Inflammatory macrophage treated with lipopolysaccharide for 1 hour (primary cell): ENCODE measurements at regions not wholly inside any gene's neighbourhood (a gene's known extent, or its start where the extent isn't known, plus 50 kb on each side); places are given as distances from the start of the nearest gene placed in this dataset.
"Not testable (repeated sequence)": the region's sequence is repeated elsewhere in the genome, so short reads cannot be mapped to it uniquely, and the experiment has no call there.

ENCODE experiments used
- DNase-seq, 2 donors: peaks; one replicate each; pipeline ENCODE4 v3.0.0-alpha.2; 2020 to 2022

DNA sequence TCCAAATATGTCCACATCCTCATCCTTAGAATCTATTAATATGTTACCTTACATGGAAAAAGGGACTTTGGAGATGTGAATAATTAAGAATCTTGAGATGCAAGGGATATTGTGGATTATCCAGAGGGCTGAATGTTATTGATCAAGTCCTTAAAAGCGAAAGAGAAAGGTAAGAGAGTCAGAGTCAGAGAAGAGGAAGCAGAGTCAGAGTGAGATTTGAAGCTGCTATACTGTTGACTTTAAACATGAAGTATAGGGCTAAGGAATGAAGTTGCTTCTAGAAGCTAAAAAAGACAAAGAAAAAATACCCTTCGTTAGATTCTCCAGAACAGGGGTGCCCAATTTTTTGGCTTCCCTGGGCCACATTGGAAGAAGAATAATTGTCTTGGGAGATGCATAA lies 627.2 kb upstream of the SLITRK6 start:
- no peak for DNase-seq

DNA sequence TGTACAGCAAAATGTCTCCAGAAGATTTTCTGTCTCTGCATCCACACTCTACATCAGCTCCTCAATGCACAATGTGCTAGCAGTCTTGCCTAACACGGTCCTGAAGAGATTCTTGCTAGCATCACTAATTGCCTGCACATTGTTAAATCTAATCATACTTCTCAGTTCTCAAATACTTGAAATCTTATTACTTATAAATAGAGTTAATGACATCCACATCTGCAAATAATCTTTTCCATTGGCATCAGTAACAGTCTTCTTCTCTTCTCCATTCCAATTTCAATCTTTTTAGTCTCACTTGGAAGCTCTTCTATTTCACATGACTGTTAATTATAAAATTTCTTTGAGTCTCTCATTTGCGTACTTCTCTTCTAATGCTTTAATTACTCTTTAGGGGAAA lies 630.5 kb upstream of the SLITRK6 start:
- DNase-seq = no peak

DNA sequence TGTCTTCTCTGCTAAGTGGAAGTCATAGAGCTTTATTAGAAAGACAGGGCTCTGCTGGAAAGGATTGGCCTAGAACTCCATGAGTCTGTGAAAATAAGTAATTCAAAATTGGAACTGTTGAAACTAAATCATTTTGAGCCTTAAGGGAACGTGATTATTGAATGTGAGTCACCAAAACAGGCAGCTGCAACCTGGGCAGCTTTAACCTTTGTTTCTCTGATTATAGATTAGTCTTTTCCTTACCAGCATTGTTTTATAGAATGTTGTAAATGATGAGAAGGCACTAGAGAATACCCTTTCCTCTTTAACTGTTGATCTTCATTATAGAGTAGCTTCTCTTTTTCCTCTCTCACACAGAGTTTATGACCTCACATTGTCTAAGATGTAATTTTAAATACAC lies 638.8 kb upstream of the SLITRK6 start:
- no peak for DNase-seq

DNA sequence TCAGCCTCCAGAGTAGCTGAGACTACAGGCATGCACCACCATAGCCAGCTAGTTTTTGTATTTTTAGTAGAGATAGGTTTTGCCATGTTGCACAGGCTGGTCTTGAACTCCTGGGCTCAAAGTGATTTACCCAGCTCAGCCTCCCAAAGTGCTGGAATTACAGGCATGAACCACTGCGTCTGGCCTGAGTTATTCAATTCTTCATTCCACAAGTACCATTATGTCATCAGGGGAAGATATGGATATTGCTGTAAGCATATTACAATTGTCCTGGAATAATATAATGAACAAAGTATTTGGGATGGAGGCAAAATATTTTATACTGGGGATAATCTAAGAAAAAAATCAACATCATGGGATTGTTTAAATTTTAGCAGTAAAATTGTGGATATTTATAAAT lies 646.0 kb upstream of the SLITRK6 start:
- DNase-seq = no peak

DNA sequence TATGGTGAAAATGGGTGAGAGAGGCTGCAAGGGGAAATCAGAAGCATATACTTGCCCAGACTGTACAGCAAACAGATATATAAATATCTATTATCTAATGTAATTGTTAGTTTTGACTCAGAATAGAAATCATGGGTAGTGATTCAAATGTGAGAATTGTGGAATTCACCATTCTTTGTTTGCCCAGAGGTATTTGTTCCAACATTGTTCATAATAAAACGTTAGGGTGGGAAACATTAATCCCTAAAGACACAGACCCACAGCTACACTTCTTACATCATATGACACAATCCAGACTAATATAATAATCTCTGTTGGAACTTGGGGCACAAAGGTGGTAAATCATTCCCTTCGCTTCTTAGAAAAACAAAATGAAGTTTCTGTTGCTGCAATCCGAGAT lies 646.5 kb upstream of the SLITRK6 start:
- DNase-seq = no peak

DNA sequence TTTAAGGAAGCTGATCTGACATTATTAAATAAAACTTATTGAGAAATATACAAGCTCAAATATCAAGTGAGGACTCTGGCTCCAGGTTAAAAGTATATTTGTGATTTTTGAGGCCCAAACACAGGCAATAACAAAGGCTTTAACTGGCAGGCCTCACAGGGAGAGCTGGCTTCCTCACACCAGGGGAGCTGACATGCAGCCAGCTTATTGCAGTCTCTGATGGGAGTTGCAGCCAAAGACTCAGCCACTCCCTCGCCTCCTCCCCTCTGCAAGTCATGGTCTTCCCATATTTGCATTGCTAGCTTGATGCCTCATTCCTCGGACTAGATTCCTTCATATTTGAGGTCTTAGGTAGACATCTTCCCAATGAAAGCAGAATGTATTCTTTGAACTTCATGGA lies 647.1 kb upstream of the SLITRK6 start:
- DNase-seq = no peak

DNA sequence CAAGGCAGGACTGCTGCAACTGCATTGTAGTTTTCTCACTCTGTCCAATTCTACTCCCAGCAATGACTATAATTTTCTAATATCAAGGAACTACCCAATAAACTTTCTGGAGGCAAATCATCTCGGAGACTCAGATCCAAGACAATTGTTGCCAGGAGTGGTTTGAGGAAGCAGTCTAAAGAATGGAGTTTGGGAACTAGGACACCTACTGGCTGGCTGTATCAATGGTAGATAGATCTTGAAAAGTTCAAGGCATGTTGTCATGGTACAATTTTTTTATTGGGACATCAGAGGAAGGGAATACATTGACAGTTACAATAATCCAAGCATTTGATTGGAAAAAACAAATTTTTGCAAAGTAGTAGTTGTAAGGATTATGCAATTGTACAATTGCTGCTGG lies 648.3 kb upstream of the SLITRK6 start:
- no peak for DNase-seq

DNA sequence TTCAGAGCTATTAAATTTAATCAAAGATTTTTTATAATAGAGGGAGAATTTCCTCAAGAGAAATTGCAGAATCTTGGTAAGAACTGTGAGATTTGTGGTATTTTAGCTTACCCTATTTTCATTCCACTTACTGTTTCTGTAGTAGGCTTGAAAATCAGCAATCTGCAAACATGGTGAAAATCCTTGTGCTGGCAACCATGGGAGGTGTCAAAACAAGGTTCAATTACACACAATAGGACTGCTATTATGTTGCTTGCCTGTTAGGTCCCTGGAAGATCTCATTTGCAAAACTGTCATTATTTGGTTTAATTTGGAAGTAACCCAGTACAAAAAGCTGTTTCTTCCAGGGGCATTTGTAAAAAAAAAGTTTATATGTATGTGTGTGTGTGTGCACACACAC lies 662.8 kb upstream of the SLITRK6 start:
- DNase-seq = no peak

DNA sequence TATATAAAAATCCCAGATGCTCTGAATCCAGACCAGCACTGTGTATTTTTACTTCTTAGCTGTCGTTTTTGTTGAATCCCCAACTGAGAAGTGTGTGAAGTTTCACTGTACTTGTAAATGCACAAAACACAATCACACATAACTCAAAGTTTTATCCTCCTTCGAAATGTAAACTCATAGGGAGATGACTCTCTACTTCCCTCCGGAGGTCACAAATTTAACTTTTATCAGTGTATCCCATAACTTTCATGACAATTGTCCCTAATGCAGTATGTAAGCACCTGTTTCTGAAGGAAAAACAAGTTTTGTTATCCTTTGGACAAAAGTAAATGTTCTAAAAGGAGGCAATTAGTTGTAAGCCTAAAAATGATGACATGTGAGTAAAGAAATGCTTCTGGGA lies 665.0 kb upstream of the SLITRK6 start:
- no peak for DNase-seq

DNA sequence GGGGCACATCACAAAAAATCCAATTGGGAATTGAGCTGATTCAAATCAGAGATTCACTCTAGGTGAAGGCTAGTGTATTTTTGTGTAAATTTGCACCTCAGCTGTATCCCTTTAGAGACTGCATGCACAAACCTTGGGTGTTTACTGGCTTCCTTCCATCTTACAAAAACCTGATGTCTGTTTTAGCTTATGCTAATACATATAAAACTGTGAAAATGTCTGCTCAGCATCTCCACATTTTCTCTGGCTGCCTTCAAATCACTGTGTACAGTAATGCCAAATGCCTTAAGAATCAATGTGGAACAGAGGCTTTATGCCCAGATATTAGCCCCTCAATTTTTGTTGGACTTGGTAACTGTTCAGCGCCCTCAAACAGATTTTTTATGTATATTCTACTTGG lies 675.8 kb upstream of the SLITRK6 start:
- DNase-seq = no peak

DNA sequence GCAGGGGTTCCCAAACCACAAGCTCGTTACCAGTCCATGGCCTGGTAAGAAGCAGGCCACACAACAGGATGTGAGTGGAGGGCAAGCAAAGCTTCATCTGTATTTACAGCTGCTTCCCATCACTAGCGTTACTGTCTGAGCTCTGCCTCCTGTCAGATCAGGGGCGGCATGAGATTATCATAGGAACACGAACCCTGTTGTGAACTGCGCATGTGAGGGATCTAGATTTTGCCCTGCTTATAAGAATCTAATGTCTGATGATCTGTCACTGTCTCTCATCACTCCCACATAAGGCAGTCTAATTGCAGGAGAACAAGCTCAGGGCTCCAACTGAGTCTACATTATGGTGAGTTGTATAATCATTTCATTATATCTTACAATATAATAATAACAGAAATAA lies 677.4 kb upstream of the SLITRK6 start:
- no peak for DNase-seq

DNA sequence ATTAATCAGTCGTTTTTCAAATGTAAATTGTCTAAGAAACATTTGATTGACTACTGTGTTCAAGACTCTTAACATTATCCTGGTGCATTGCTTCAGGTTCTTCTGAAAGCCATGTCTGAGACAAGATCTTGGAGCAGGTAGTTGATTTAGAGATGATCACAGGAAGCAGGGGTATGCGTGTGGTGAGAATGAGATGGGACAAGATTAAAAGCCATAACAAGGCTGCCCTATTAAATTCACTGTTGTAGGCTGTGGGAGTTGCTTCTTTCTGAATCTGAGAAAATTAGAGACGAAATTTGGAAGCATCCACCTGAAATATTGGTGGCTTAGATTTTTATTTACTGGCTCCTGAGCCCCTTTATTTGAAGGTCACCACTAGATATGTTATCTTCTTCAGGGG lies 687.4 kb upstream of the SLITRK6 start:
- DNase-seq = no peak

DNA sequence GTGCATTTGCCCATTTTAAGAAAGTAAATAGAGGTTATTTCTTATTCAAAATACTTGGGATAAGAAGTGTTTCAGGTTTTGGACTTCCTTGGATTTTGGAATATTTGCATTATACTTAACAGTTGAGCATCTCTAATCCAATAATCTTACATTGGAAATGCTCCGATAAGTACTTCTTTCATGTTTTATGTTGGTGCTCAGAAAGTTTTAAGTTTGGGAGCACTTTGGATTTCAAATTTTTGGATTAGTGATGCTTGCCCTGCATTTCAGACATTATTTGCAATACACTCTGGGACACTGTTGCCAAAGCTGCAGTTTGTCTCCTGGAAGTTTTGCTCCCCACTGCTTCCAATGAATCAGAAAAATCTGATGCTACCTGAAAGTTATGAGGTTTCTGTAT lies 691.9 kb upstream of the SLITRK6 start:
- no peak for DNase-seq

DNA sequence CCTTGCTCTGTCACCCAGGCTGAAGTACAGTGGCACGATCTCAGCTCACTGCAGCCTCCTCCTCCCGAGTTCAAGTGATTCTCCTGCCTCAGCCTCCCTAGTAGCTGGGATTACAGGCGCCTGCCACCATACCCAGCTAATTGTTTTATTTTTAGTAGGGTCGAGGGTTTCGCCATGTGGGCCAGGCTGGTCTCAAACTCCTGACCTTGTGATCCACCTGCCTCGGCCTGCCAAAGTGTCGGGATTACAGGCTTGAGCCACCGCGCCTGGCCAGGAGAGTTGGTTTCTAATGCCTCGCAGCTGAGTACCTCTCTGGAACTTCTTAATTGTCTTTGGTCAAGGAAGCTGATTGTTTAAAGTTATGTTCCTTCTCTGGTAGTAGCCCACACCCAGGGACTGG lies 702.7 kb upstream of the SLITRK6 start:
- DNase-seq = not testable (repeated sequence)

DNA sequence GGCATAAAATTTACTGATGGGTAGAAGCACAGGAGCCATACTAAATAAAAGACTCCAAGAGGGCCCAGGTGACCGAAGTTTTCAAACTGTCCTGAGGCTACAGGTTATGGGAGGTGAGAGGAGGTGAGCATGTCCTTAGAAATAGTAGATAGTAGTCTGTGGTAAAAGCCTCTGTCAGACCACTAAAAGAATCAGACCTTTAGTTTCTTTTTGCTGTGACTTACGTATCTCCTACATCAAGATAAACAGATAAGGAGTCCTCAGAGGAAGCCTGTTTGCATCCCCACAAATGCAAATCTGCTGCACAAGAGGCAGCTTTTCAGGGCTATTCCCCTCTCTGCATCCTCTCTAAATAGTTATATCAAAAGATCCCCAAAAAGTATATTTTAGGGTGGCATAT lies 711.6 kb upstream of the SLITRK6 start:
- DNase-seq = no peak

DNA sequence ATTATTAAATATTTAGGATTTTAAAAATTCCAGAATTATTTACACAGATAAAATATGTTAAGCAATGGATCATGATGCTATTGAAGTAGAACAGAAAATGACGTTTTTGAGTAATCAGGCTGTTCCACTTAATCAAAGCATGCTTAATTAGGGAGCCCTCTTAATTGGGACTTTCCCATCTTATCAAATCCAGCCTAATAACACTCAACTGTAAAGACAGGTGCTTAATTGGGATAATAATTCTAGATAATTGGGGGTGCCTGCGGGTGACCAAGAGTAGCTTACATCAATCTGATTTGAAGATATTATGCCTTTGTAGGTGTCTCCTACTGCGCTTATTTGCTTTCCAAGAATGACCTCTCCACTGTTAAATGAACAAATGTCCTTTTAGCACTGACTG lies 742.2 kb upstream of the SLITRK6 start:
- no peak for DNase-seq

DNA sequence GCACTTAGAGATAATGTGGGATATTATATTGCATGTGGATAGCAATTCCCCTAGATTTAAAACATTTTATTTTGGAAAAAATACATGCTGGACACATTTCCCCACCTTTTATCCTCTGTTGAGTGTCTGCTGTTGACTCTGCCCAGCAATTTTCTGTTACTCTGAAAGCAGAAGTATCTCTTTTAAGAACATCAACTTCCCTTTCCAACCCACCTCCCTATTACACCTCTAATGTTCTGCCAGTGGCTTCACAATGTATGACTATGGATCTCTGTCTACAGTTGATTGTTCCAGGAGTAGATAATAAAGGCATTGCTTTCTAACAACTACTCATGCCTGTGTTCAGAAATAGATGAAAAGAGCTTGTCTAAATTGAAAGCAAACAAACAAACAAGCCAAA lies 754.8 kb upstream of the SLITRK6 start:
- DNase-seq = no peak

DNA sequence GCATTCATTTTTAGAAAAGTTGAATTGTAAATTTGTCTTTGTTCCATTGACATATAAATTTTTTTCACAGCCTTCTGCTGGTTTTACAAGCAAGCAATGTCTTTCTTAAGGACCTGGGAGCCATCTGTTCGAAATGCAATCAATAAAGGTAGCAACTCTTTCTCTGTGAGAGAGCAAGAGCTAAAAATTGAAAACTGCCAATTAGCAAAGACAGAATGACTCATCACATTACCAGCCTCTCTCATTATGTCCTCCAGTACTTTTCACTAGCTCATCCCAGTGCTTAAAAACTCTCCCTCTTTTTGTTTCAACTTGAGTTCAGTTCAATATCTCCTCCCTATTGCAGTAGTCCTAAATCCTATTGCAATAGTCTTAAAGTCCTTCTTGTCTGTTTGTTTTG lies 760.7 kb upstream of the SLITRK6 start:
- DNase-seq = no peak

DNA sequence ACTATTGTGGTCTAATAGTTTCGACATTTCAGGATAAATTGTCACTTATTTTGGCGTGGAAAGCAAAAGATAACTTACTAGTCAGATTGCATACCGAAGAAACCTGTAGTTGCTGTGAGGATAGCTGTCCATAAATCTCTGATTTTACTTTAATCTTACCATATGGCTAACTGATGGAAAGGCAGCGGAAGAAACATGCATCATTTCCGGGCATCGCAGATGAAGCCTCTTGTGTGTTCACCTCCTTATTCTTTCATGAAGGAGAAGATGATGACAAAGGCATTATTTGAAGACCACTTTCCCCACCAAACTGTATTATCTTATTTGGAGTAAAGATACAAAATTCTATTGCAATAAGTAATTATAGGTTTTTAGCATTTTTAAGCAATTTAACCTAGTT lies 763.6 kb upstream of the SLITRK6 start:
- DNase-seq = no peak

DNA sequence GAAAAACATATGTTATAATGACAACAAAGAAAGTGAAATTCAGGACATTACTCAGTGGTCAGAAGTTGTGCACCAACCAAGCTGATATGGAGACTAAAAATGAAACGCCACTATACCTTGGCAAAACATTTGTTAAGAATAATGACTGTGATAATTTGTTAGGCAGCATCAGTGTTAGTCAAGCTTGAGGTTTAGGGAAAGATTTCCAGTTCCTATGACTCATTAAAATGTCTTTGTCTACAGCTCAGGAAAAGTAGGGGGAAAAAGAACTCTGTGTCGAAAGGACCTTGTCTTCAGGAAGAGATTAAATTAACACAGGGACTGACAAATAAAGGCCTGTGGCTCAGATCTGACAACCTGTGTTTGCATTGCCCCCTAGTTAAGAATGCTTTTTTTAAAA lies 764.1 kb upstream of the SLITRK6 start:
- DNase-seq = no peak

DNA sequence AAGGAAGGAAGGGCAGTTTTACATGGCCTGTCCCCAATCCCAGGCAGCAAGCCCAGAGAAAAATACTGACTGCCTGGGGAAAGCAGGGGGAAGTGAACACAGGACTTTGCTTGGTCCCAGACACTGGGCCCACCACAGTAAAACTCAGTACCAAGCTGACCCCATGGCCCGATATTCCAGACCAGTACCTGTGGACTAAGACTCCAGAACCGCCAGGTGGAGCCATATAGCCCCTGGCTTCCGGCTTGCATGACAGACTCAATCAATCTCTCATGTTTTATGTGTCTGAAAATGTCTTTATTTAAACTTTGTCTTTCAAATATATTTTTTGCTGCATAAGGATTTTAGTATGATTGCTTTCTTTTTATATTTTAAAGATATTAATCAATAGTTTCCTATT lies 767.9 kb upstream of the SLITRK6 start:
- no peak for DNase-seq

DNA sequence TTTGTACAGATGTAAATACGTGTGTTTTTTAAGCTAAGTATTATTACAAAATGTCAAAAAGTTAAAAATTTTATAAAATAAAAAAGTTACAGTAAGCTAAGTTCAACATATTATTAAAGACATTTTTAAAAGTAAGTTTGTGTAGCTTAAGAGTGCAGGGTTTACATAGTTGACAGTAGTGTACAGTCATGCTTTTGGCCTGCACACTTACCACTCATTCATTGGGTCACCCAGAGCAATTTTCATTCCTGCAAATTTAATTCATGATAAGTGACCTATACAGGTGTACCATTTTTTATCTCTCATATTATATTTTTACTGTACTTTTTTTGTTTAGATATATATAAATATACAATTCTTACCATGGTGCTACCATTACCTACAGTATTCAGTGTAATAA lies 769.9 kb upstream of the SLITRK6 start:
- DNase-seq = no peak

DNA sequence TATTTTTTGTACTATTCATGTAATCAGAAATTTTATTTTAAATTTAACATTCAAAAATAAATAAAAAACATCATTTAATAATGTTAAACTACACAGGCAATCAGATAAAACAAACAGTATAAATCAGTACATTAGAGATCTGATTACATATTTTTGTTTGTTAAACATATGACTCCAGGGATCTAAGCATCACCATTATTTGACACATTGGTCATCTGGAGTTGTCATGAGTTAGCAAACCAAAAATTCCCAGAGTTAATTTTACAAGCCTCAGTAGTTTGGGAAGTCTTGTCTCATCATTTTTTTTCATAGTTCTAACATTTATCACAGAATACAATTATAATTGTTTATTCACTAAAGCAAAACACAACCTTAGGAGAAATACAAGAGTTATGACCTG lies 770.8 kb upstream of the SLITRK6 start:
- no peak for DNase-seq

DNA sequence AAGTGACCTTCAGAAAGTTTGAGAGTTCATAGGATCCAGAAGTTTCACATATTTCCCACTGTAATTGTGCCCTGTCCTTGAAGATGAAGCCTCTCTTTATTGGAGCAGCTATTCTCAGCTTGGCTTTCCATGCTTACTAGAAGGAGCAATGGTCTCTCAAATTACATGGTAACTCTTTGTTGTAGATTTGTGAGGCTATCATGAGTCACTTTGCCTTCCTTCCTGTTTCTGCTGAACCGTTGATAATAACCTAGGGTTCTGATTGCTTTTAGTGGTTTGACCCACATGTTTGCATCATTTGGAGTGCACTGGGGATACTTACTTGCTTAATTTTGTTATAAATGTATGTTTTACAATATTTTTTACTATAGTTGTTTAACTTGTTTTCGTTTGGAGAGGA lies 772.9 kb upstream of the SLITRK6 start:
- no peak for DNase-seq

DNA sequence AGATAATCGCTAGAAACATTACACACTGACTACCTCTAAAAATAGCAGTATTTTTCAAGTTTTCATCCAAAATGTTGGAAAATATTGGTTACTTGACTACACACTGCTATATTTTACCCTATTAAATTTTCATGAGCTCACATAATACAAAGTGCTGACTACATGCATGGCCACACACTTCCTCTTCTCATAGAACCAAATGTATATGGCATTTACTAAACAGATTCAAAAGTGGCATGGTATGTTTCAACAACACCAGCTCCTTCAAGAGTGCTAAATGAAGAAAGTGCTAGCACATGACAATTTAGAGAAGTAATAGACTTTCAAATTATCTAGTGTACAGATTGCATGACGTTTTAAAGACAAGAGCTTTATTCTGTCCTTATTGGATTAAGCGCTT lies 780.4 kb upstream of the SLITRK6 start:
- DNase-seq = no peak

DNA sequence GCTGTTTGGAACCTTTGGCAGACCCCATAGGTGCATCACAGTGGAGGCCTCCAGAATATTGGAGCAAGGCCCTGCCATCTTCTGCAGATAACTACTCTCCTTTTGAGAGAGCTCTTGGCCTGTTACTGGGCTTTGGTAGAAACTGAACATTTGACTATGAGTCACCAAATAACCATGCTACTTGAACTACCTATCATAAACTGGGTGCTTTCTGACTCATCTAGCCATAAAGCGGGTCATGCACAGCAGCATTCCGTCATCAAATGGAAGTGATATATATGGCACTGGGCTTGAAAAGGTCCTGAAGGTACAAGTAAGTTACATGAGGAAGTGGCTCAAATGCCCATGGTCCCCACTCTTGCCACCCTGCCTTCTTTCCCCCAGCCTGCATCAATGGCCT lies 782.5 kb upstream of the SLITRK6 start:
- no peak for DNase-seq

DNA sequence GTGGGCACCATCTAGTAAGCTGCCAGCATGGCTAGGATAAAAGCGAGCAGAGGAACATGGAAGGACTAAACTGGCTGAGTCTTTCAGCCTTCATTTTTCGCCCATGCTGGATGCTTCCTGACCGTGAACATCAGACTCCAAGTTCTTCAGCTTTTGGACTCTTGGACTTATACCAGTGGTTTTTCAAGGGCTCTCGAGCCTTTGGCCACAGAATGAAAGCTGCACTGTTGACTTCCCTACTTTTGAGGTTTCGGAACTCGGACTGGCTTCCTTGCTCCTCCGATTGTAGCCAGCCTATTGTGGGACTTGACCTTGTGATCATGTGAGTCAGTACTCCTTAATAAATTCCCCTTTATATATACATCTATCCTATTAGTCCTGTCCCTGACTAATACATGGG lies 785.1 kb upstream of the SLITRK6 start:
- DNase-seq = no peak
